ENCODE measurements at regions not wholly inside any gene's neighbourhood (a gene's known extent, or its start where the extent isn't known, plus 50 kb on each side); places are given as distances from the start of the nearest gene placed in this dataset.

DNA sequence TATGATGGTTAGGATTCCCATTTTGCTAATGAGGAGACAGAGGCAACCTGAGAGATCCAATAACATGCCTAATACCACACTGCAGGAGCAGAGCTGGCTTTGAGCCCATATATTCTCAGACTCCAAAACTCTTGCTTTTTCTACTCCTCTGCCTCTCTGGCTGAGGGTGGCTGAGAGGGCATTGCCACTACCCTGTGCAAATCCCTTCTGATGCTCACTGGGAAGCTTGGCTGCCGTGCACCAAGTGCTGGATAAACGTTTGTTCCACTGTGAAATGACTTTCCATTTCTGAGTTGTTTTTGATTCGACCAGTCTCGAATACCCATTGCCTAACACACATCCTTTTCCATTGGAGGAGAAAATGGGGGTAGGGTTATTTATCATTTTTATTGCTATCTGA, 123.1 kb upstream of the SORCS3 start:
- Histone ChIP-seq H3K27ac (ENCODE audit: control insufficient read depth, insufficient read depth, low read length) (no peak overlapping the region), H4K20me1 (ENCODE audit: control insufficient read depth, extremely low read depth, insufficient read depth, low read length) (no peaks in the 10 kb centered on the region), H2AFZ (ENCODE audit: control insufficient read depth, low read length) (no peak overlapping the region), H3K4me2 (ENCODE audit: control insufficient read depth, extremely low read depth, insufficient read depth, low read depth, low read length) (no peak overlapping the region), H3K9me1 (ENCODE audit: control insufficient read depth, extremely low read depth, insufficient read depth, low read length) (no peaks in the 10 kb centered on the region), H3K9me3 (ENCODE audit: control insufficient read depth, low read depth, low read length) (no peaks in the 10 kb centered on the region), H3K4me1 (ENCODE audit: control insufficient read depth, extremely low read depth, insufficient read depth, low read length) (no peaks in the 10 kb centered on the region), H3K27me3 (ENCODE audit: control insufficient read depth, extremely low read depth, insufficient read depth, low read length) (peaks cover 13% of the 10 kb centered on the region), H3K9ac (ENCODE audit: control insufficient read depth, extremely low read depth, insufficient read depth, low read length) (no peak overlapping the region), H3K36me3 (ENCODE audit: control insufficient read depth in 2 of 2, extremely low read depth in 1 of 2, insufficient read depth in 2 of 2, low read length in 2 of 2) (no peaks in the 10 kb centered on the region), H3K4me3 (ENCODE audit: control insufficient read depth in 2 of 3, extremely low read depth in 1 of 3, insufficient read depth in 2 of 3, low read depth in 1 of 3, low read length in 3 of 3) (no peak overlapping the region), H3K79me2 (ENCODE audit: control insufficient read depth, insufficient read depth, low read length) (no peaks in the 10 kb centered on the region)
- dilution Hi-C loops (cut with MboI; ENCODE audit: extremely low pct_ligation_motif_present, low sequenced_read_pairs): no loop called here
- DNase-seq (ENCODE audit: low read depth, low spot score): no peak
- no peak for FAIRE-seq
- no peak for TF ChIP-seq EZH2 (IDR thresholded peaks at IDR 0.05; ENCODE audit: low read length)
- TF ChIP-seq, protein P1, sequence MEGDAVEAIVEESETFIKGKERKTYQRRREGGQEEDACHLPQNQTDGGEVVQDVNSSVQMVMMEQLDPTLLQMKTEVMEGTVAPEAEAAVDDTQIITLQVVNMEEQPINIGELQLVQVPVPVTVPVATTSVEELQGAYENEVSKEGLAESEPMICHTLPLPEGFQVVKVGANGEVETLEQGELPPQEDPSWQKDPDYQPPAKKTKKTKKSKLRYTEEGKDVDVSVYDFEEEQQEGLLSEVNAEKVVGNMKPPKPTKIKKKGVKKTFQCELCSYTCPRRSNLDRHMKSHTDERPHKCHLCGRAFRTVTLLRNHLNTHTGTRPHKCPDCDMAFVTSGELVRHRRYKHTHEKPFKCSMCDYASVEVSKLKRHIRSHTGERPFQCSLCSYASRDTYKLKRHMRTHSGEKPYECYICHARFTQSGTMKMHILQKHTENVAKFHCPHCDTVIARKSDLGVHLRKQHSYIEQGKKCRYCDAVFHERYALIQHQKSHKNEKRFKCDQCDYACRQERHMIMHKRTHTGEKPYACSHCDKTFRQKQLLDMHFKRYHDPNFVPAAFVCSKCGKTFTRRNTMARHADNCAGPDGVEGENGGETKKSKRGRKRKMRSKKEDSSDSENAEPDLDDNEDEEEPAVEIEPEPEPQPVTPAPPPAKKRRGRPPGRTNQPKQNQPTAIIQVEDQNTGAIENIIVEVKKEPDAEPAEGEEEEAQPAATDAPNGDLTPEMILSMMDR (optimal IDR thresholded peaks at IDR 0.05 in 1 of 3, IDR thresholded peaks at IDR 0.05 in 1 of 3, conservative IDR thresholded peaks at IDR 0.05 in 1 of 3; ENCODE audit: extremely low read depth in 1 of 3, insufficient read depth in 2 of 3, low read length in 3 of 3): no peak

DNA sequence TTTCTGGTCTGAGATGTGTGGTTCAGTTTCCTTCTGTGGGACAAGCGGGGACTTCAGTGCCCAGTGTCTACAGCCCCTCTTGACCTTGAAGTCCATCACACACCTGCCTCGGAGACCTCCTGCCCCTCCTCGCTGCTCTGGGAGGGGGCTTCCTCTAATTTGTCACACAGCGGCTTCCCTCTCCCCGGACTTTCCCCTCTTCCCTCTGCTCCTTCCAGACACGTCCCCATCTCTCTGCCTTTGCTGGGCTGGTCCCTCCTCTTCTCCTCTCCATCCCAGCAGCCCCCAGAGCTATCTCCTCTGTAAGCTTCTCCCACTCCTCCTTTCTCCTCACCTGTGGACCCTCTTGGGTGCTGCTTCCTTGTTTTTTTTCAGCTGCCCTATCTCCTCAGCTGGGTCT, 122.2 kb upstream of the SORCS3 start:
- Histone ChIP-seq H3K27me3 (ENCODE audit: control insufficient read depth, extremely low read depth, insufficient read depth, low read length) (peaks cover 13% of the 10 kb centered on the region), H3K27ac (ENCODE audit: control insufficient read depth, insufficient read depth, low read length) (no peak overlapping the region), H3K4me1 (ENCODE audit: control insufficient read depth, extremely low read depth, insufficient read depth, low read length) (no peaks in the 10 kb centered on the region), H3K4me2 (ENCODE audit: control insufficient read depth, extremely low read depth, insufficient read depth, low read depth, low read length) (no peak overlapping the region), H2AFZ (ENCODE audit: control insufficient read depth, low read length) (no peak overlapping the region), H3K9me1 (ENCODE audit: control insufficient read depth, extremely low read depth, insufficient read depth, low read length) (no peaks in the 10 kb centered on the region), H4K20me1 (ENCODE audit: control insufficient read depth, extremely low read depth, insufficient read depth, low read length) (no peaks in the 10 kb centered on the region), H3K9ac (ENCODE audit: control insufficient read depth, extremely low read depth, insufficient read depth, low read length) (no peak overlapping the region), H3K79me2 (ENCODE audit: control insufficient read depth, insufficient read depth, low read length) (no peaks in the 10 kb centered on the region), H3K36me3 (ENCODE audit: control insufficient read depth in 2 of 2, extremely low read depth in 1 of 2, insufficient read depth in 2 of 2, low read length in 2 of 2) (no peaks in the 10 kb centered on the region), H3K4me3 (ENCODE audit: control insufficient read depth in 2 of 3, extremely low read depth in 1 of 3, insufficient read depth in 2 of 3, low read depth in 1 of 3, low read length in 3 of 3) (no peak overlapping the region), H3K9me3 (ENCODE audit: control insufficient read depth, low read depth, low read length) (no peaks in the 10 kb centered on the region)
- FAIRE-seq (no peak), DNase-seq (ENCODE audit: low read depth, low spot score) (no peak)
- TF ChIP-seq EZH2 (IDR thresholded peaks at IDR 0.05; ENCODE audit: low read length): no peak
- TF ChIP-seq, protein P1 (optimal IDR thresholded peaks at IDR 0.05 in 1 of 3, IDR thresholded peaks at IDR 0.05 in 1 of 3, conservative IDR thresholded peaks at IDR 0.05 in 1 of 3; ENCODE audit: extremely low read depth in 1 of 3, insufficient read depth in 2 of 3, low read length in 3 of 3): no peak
- dilution Hi-C loops (cut with MboI; ENCODE audit: extremely low pct_ligation_motif_present, low sequenced_read_pairs): no loop called here
